ENCODE measurements at regions not wholly inside any gene's neighbourhood (a gene's known extent, or its start where the extent isn't known, plus 50 kb on each side); places are given as distances from the start of the nearest gene placed in this dataset.
"Not testable (repeated sequence)": the region's sequence is repeated elsewhere in the genome, so short reads cannot be mapped to it uniquely, and the experiment has no call there.

GRCh38 chr6:170004585-170005210, 253.3 kb downstream of the ERMARD start:
- no peak for TF ChIP-seq CTCF (IDR thresholded peaks at IDR 0.05; ENCODE audit: control insufficient read depth, insufficient read depth, low read depth, low read length, missing control alignments)
- DNase-seq (ENCODE audit: low read depth), result no peak
- H3K4me3 ChIP-seq (ENCODE audit: control insufficient read depth, low read depth, low read length), result no peak overlapping the region

GRCh38 chr6:170003451-170004160, 252.2 kb downstream of the ERMARD start:
- DNase-seq (ENCODE audit: low read depth), result no peak
- no peak for TF ChIP-seq CTCF (IDR thresholded peaks at IDR 0.05; ENCODE audit: control insufficient read depth, insufficient read depth, low read depth, low read length, missing control alignments)
- H3K4me3 ChIP-seq (ENCODE audit: control insufficient read depth, low read depth, low read length), result no peak overlapping the region

- no peak for TF ChIP-seq CTCF (IDR thresholded peaks at IDR 0.05; ENCODE audit: control insufficient read depth, insufficient read depth, low read depth, low read length, missing control alignments)
- DNase-seq (ENCODE audit: low read depth), result no peak
- no peak overlapping the region for H3K4me3 ChIP-seq (ENCODE audit: control insufficient read depth, low read depth, low read length)
These were observed 251.6 kb downstream of the ERMARD start for GRCh38 chr6:170003027-170003426.

- H3K4me3 ChIP-seq (ENCODE audit: control insufficient read depth, low read depth, low read length); DNase-seq (ENCODE audit: low read depth): not testable (repeated sequence)
These were observed 250.4 kb downstream of the ERMARD start for GRCh38 chr6:170001782-170002181.

GRCh38 chr6:170000071-170000843, 248.8 kb downstream of the ERMARD start:
- no peak overlapping the region for H3K4me3 ChIP-seq (ENCODE audit: control insufficient read depth, low read depth, low read length)
- no peak for DNase-seq (ENCODE audit: low read depth)
- TF ChIP-seq CTCF (IDR thresholded peaks at IDR 0.05; ENCODE audit: control insufficient read depth, insufficient read depth, low read depth, low read length, missing control alignments), result no peak

- no peak overlapping the region for H3K4me3 ChIP-seq (ENCODE audit: control insufficient read depth, low read depth, low read length)
- TF ChIP-seq CTCF (IDR thresholded peaks at IDR 0.05; ENCODE audit: control insufficient read depth, insufficient read depth, low read depth, low read length, missing control alignments), result no peak
- DNase-seq (ENCODE audit: low read depth), result no peak
These were observed 247.9 kb downstream of the ERMARD start for GRCh38 chr6:169999367-169999766.

GRCh38 chr6:169998457-169998856, 247.0 kb downstream of the ERMARD start:
- H3K4me3 ChIP-seq (ENCODE audit: control insufficient read depth, low read depth, low read length), result no peak overlapping the region
- no peak for TF ChIP-seq CTCF (IDR thresholded peaks at IDR 0.05; ENCODE audit: control insufficient read depth, insufficient read depth, low read depth, low read length, missing control alignments)
- no peak for DNase-seq (ENCODE audit: low read depth)
